ENCODE measurements at regions not wholly inside any gene's neighbourhood (a gene's known extent, or its start where the extent isn't known, plus 50 kb on each side); places are given as distances from the start of the nearest gene placed in this dataset.

DNA sequence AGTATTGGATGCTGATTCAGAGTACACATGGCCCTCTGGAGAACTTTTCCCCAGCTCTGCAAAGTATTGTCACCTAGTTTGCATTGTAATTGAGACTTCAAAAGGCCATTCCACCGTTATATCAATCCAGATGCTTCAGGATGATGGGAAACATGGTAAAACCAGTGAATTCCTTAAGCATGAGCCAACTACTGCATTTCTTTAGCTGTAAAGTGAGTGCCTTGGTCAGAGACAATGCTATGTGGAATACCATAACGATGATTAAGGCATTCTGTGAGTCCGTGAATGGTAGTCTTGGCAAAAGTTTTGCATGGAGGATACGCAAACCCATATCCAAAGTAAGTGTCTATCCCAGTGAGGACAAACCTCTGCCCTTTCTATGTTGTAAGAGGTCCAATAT, 355.2 kb downstream of the DCAF12L2 start:
- no peak overlapping the region for H3K27ac ChIP-seq
- TF ChIP-seq EP300 (IDR thresholded peaks at IDR 0.05) (no peak), POLR2A (IDR thresholded peaks at IDR 0.05) (no peak), CTCF (IDR thresholded peaks at IDR 0.05) (no peak), POLR2AphosphoS5 (IDR thresholded peaks at IDR 0.05) (no peak)
- DNase-seq: no peak
- no peak overlapping the region for H3K4me3 ChIP-seq
- no peak for ATAC-seq (ENCODE audit: low FRiP score in 2 of 2)
- WGBS, 2 donors: 84 to 87% methylated on average over 3 to 4 of the region's 4 CpGs
- no peaks in the 10 kb centered on the region for H3K36me3 ChIP-seq
- no peaks in the 10 kb centered on the region for H3K27me3 ChIP-seq
- H3K9me3 ChIP-seq: no peaks in the 10 kb centered on the region
- no peaks in the 10 kb centered on the region for H3K4me1 ChIP-seq

DNA sequence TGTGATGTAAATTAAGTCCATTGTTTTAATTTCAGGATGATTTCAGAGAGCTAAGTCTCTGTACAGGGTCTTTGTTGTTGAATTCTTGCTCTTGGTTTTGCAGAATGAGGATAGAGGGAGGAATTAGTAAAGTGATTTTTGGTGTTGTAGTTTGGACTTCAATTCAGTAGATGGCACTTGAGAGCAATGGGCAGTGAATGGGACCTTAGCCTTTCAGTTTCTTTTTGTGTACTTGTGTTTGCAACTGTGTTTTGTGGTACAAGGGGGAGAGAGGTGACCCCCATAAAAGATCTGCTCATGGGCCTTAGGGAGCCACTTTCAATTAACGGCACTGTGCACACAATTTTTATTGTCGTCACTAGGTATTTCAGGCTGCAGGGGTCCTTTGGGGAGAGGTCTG, 340.0 kb downstream of the DCAF12L2 start:
- no peaks in the 10 kb centered on the region for H3K27me3 ChIP-seq
- ATAC-seq (ENCODE audit: low FRiP score in 2 of 2) (no peak), DNase-seq (no peak)
- no peak for TF ChIP-seq EP300 (IDR thresholded peaks at IDR 0.05)
- TF ChIP-seq POLR2A (IDR thresholded peaks at IDR 0.05): no peak
- no peak for TF ChIP-seq POLR2AphosphoS5 (IDR thresholded peaks at IDR 0.05)
- TF ChIP-seq CTCF (IDR thresholded peaks at IDR 0.05): no peak
- H3K36me3 ChIP-seq: no peaks in the 10 kb centered on the region
- H3K9me3 ChIP-seq: no peaks in the 10 kb centered on the region
- no peak overlapping the region for H3K4me3 ChIP-seq
- 67% methylated on average over 2 of the region's 2 CpGs; no CpG with 5 or more reads in 1 of the 2 donors for WGBS, 2 donors
- H3K27ac ChIP-seq: no peak overlapping the region
- no peaks in the 10 kb centered on the region for H3K4me1 ChIP-seq

GRCh38 chrX:125826774-125827451, 339.2 kb downstream of the DCAF12L2 start:
- WGBS, 2 donors: 72 to 86% methylated on average over 2 to 6 of the region's 6 CpGs
- ATAC-seq (ENCODE audit: low FRiP score in 2 of 2) (peak in 1 of 2 donors; percentile 61), DNase-seq (no peak)
- H3K9me3 ChIP-seq: no peaks in the 10 kb centered on the region
- no peak for TF ChIP-seq POLR2A (IDR thresholded peaks at IDR 0.05)
- TF ChIP-seq CTCF (IDR thresholded peaks at IDR 0.05): no peak
- no peak for TF ChIP-seq POLR2AphosphoS5 (IDR thresholded peaks at IDR 0.05)
- no peak for TF ChIP-seq EP300 (IDR thresholded peaks at IDR 0.05)
- no peaks in the 10 kb centered on the region for H3K36me3 ChIP-seq
- no peak overlapping the region for H3K4me3 ChIP-seq
- H3K27me3 ChIP-seq: no peaks in the 10 kb centered on the region
- H3K4me1 ChIP-seq: no peaks in the 10 kb centered on the region
- H3K27ac ChIP-seq: no peak overlapping the region

DNA sequence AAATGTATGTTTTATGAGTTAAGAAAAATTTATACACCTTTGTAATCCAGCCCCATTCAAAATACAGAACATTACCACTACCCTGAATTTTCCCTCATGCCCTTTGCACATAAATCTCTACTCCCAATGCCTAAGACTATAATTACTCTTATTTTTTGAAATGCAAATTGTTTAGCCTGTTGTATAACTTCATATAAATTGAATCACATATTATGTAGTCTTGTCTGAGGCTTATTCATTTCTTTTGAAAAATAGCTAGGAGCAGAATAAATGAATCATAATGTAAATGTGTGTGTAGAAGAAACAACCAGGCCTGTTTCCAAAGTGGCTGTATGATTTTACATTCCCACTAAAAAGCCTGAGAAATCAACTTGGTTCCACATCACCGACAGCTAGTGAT, 319.8 kb downstream of the DCAF12L2 start:
- no peaks in the 10 kb centered on the region for H3K27me3 ChIP-seq
- no peaks in the 10 kb centered on the region for H3K36me3 ChIP-seq
- TF ChIP-seq POLR2A (IDR thresholded peaks at IDR 0.05) (no peak), EP300 (IDR thresholded peaks at IDR 0.05) (no peak), POLR2AphosphoS5 (IDR thresholded peaks at IDR 0.05) (no peak), CTCF (IDR thresholded peaks at IDR 0.05) (no peak)
- no peak for DNase-seq
- no peak overlapping the region for H3K27ac ChIP-seq
- WGBS, 2 donors: 75 to 77% methylated on average over 1 of the region's 1 CpG
- H3K9me3 ChIP-seq: no peaks in the 10 kb centered on the region
- H3K4me3 ChIP-seq: no peak overlapping the region
- ATAC-seq (ENCODE audit: low FRiP score in 2 of 2): no peak
- H3K4me1 ChIP-seq: no peaks in the 10 kb centered on the region

DNA sequence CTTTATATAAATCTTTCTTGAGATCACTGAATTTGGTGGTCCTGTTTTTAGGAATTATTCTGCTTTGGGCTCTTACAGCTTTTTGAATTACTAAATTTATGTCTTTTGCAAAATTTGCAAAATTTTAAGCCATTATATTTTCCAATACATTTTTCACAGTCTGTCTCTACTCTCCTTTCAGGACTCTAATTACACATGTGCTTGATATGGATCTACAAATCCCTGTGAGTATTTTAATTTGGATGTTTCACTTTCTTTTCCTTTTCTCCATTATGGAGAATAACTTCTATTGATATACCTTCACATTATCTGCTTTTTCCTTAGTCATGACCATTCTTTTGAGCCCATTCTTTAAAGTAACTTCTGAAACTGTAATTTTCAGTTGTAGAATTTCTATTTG, 315.4 kb downstream of the DCAF12L2 start:
- no peaks in the 10 kb centered on the region for H3K36me3 ChIP-seq
- no peaks in the 10 kb centered on the region for H3K4me1 ChIP-seq
- no peaks in the 10 kb centered on the region for H3K27me3 ChIP-seq
- DNase-seq: no peak
- ATAC-seq (ENCODE audit: low FRiP score in 2 of 2): no peak
- no peaks in the 10 kb centered on the region for H3K9me3 ChIP-seq
- no peak overlapping the region for H3K4me3 ChIP-seq
- no peak overlapping the region for H3K27ac ChIP-seq
- no peak for TF ChIP-seq POLR2A (IDR thresholded peaks at IDR 0.05)
- TF ChIP-seq CTCF (IDR thresholded peaks at IDR 0.05): no peak
- TF ChIP-seq EP300 (IDR thresholded peaks at IDR 0.05): no peak
- TF ChIP-seq POLR2AphosphoS5 (IDR thresholded peaks at IDR 0.05): no peak
